GM23248 (cell line): ENCODE measurements at regions not wholly inside any gene's neighbourhood (a gene's known extent, or its start where the extent isn't known, plus 50 kb on each side); places are given as distances from the start of the nearest gene placed in this dataset.

ENCODE experiments used
- EZH2 ChIP-seq: fragments of 200-600 bp; sonication (generic); IDR thresholded peaks from 2 replicates; pipeline ENCODE4 v1.6.1; 2018; ENCODE audit warnings: antibody characterized with exemption, mild to moderate bottlenecking; ENCODE audit not compliant: insufficient read depth, poor library complexity, severe bottlenecking
- EZH2phosphoT487 ChIP-seq: fragments of 200-600 bp; sonication (generic); IDR thresholded peaks from 2 replicates; pipeline ENCODE4 v1.6.1; 2018; ENCODE audit warnings: antibody characterized with exemption, moderate library complexity, mild to moderate bottlenecking, low read depth; ENCODE audit not compliant: insufficient read depth

DNA sequence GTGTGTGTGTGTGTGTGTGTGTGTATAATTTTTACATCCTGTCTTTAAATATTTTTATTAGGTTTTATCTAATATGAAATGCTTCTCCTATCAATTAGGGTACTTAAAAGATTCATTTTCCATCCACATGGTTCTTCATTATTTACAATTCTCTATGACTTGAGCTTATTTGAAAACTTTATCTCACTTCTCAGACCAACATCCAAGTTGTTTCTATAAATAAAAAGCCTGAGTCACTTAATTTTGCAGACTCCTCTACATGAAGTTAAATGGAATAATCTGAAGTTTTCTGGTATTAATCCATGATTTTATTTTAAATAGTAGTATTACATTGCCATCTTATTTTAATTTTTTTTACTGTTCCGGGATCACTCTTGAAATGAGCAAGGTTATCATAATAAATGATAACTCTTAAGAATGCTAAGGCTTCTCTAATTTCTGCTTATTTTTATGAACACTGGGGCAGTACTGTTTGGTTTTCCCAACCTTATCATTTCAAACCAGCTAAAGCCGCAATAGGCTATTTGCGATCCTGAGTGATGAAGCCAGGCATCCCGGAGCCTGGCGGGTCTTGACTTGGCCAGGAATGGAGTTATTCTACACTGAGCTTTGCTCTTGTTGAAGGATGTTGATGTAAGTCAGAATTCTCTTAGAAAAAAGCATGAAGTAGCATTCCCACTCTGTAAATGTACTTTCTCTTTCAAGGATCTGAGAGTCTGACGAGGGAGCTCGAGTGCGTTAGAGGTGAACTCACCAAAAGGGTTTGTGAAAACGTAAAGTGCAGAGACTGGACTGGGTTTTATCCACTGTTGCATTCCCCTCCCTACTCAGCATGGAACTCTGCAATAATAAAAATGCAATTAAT lies 220.2 kb upstream of the LRTM1 start:
- TF ChIP-seq EZH2phosphoT487 (no peak), EZH2 (no peak)
